HG03066 (cell line): ENCODE measurements at regions not wholly inside any gene's neighbourhood (a gene's known extent, or its start where the extent isn't known, plus 50 kb on each side); places are given as distances from the start of the nearest gene placed in this dataset.
"Not testable (repeated sequence)": the region's sequence is repeated elsewhere in the genome, so short reads cannot be mapped to it uniquely, and the experiment has no call there.

Source experiments
- ATAC-seq: cut with Tn5 transposase; IDR thresholded peaks from one replicate; pipeline ENCODE4 v1.9.1; 2021; ENCODE audit warnings: low read depth; ENCODE audit not compliant: unreplicated experiment

GRCh38 chr6:112839525-112839961 lies 492.4 kb downstream of the RFPL4B start:
- ATAC-seq, result no peak

- ATAC-seq, result peak; percentile 58
Measured at GRCh38 chr6:112841553-112842329, 494.6 kb downstream of the RFPL4B start.

GRCh38 chr6:112842330-112842685 lies 495.2 kb downstream of the RFPL4B start:
- ATAC-seq, result peak; percentile 41

DNA sequence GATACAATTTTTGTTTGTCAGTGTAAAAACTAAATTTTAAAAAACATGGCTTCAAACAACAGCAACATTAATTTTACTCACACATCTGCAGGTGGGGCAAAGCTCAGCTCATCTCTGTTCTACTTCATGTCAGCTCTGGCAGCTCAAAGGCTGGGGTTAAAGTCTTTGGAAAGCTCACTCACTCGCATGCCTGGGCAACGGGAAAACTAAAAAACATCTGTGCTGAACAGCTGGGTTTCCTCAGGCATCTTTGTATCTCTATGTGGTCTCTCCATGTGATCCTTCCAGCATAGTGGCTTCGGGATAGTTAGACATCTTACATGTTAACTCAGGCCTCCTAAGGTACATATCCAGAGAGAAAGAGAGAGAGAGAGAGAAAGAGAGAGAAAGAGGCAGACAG lies 499.6 kb downstream of the RFPL4B start:
- ATAC-seq, result no peak

DNA sequence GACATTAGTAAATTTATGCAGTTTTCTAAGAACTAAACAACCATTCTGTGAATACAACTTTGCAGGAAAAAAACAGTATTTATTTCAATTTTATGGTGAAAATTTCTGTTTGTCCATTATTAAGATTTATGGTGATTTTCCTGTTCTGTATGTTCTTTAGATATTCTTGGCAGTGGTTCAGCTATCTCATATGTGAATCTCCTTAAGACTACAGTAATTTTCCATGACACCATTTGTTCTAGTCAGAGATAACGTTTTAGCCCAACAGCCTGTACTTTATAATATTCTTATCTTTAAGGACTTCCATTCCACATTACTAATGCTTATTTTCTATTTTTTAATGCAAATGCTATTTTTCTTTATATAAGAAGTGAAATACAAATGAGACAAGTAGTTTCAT lies 504.0 kb downstream of the RFPL4B start:
- no peak for ATAC-seq

DNA sequence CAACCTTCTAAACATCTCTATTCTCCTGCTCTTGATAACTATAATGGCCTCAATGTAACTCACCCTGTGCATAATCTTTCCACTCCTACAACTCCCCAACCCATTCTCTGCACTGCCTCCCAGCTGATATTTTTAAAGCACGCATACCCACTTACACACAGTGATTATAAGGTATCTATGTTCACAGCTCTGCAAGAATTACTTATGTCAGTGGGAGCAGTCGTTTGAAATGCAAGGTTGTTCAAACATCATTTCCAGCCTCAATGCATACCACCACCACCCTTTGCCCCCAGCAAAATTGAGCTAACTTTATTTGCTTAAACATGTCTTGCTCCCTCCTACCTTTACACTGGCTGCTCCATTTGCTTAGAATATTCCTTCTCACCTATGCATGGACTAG lies 506.0 kb downstream of the RFPL4B start:
- ATAC-seq, result no peak

DNA sequence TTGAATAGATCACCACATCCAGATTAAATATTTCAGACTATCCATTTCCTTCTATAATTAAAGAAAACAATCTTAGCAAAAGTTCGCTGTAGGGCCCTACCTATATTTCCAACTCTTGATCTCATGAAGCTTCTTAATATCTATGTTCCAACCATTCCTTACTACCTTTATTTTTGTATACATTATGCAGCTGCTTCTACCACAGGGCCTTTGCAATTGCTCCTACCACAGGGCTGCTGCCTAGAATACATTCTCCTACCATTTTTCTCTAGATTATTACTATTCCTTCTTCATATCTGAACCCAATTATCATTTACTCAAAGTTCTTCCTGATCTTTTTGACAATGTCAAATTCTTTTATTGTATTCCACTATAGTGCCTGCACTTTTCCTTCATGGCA lies 516.6 kb downstream of the RFPL4B start:
- no peak for ATAC-seq

- no peak for ATAC-seq
Measured at GRCh38 chr6:112865131-112865530, 518.0 kb downstream of the RFPL4B start.

GRCh38 chr6:112874881-112875280 lies 527.8 kb downstream of the RFPL4B start:
- no peak for ATAC-seq

DNA sequence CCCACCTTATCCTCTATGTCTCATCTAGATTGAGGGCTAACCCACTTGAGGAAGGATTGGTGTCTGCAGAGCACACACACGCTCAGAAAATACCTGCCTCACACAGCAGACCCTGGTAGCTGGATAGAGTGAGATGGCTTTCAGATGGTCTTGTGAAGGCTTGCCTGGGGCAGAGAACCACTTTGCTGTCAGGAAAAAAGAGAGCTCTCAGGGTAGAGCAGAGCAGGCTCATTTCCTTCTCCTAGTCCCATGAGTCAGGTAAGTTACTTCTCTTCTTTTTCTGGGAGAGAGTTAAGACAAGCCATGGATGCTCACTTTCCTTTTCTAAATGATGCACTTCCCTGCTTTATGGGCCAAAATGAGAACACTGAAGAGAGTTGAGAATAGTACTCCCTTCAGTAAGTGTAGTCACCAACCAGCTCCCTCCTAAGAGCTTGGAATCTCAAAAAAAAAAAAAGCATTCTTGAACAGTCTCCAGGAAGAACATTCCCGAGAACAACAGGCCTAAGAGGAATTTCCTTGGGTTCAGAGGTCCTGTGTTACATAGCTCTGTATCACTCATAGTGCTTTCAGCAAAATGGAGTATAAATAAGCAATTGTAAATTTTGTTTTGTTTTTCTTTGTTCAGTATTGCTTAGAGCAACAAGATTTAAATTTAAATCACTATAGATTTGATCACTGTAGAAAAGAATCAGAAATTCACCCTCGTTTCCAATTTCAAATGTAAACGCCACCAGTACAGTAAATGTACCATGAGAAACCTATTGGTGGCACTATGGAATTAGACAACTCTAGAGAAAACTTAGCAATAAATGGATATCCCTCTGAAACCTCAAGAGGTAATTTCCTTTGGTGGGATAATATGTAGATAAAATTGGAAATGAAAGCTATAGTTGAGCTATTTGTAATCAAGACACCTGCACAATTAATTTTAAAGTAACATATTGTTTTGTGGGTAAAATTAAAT lies 530.3 kb downstream of the RFPL4B start:
- no peak for ATAC-seq

DNA sequence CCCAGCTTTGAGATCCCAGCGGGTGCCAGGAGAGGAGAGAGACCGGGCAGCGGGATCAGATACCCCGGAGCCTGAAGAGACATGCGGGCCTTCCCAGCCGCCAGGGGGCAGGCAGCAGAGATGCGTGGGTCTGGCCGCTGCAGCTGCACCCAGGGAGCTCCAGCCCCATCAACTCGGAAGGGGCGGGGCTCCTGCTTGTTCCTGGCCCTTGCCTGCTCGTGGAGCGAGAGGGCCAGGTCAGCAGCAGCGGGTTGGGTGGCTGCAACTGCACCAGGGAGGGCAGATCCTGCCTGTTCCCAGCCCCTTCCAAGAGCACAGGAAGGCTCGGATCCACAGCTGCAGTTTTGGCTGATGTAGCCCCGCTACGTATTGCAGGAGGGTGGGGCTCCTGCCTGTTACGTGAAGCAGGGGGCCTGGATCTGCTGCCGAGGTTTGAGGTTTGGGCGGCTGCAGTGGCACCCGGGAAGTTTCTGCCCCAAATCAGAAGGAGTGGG lies 532.8 kb downstream of the RFPL4B start:
- ATAC-seq, result no peak

DNA sequence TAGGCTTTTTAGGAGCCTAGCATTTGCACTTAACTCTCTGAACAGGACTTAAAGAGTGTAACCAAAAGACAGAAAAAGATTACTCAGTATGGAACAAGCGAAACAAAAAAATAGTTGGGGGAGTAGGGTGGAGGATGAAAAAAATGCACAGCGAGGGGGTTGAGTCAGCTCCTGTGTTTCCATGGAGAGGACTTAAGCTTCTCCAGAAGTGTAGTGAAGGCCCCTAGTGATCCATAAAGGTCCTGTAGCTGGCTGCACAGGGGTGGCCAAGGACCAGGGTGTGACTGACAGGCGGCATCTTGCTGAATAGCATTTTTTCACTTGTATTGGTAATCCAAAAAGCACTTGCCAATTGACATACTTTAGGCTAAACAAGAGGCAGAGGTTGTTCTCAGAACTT lies 533.9 kb downstream of the RFPL4B start:
- ATAC-seq, result no peak

GRCh38 chr6:112881828-112882780 lies 535.0 kb downstream of the RFPL4B start:
- ATAC-seq, result no peak

DNA sequence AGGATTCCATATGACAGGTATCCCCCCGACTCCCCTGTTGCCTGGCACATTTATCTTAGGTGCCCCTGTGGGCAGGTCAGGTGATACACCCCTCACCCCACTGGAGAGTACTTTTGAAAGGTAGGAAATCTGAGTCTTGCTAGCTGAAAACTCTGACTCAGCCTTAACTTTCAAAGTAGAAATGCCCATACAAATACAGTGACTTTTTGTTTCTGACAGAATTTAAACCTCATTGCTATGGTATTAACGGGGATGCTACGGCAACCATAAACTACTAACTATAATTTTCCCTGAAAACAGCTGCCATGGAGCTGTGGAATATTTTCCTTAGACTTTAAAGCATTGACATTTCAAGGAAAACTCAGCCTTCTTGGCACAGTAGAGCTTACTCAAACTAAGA lies 536.0 kb downstream of the RFPL4B start:
- no peak for ATAC-seq

DNA sequence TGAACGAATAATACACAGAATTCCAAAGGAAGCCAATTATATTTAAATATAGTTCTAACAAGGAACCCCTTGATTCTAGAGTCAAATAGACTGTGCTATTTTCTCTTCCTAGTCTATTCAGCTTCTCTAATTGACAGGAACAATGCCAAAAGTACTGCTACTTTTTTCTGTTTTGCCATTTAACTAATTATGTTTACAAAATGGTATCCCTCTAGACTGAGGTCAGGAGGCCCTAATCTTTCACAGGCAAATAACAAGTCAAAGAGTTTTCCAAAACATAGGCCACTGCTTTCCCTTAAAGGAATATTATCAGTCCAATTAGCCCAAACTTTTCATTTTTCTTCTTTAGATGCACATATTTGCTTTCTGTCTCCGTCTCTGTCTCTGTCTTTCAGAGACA lies 539.3 kb downstream of the RFPL4B start:
- no peak for ATAC-seq

GRCh38 chr6:112887424-112887823 lies 540.3 kb downstream of the RFPL4B start:
- ATAC-seq, result not testable (repeated sequence)

GRCh38 chr6:112899541-112899940 lies 552.4 kb downstream of the RFPL4B start:
- no peak for ATAC-seq

DNA sequence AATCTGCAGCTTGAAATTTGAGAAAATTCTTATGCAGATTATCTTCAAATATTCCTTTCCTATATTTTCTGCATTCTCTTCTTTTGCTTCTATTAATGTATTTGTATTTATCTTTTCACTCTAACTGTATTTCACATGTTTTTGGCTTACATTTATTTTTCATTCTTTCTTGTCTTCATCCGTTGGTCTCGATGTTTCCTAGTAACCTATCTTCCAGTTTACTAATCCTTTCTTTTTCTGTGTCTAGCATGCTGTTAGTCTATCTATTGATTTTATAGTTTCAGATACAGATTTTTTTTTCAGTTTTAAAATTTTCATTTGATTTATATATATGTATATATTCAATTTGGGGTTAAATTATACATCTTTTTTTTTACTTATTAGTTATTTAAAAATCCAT lies 556.2 kb downstream of the RFPL4B start:
- no peak for ATAC-seq

DNA sequence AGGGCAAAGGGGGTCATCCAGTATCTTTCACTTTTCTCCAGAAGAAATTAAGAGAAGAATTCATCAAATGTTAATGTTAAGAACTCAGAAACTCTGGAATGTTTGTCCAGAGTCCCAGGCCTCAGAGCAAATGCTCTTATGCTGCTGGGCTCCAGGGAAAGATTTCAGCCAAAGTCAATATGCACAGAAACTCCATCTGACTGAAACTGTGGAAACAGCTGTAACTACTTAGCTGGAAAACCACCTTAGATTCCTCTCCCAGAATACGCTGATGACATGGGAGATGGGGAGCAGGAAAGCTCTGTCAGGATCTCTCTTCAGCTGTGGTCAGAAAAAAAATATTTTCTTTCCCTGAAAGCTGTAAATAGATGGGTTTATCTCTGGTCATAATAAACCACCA lies 559.6 kb downstream of the RFPL4B start:
- no peak for ATAC-seq

DNA sequence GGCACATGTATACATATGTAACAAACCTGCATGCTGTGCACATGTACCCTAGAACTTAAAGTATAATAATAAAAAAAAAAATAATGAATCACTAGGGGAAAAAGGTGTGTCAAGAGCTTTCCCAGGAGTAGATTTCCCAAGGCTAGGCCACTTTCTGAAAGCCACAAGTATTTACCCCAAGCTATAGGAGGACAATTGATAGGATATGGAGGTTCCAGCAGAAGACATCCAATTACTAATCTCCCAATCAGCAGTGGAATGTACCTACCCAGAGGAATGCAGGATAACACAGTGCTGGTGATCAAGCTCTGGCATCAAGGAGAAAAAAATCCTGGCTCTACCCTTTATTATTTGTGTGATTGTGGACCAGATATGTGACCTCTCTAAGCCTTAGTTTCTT lies 562.7 kb downstream of the RFPL4B start:
- no peak for ATAC-seq
